ENCODE measurements at regions not wholly inside any gene's neighbourhood (a gene's known extent, or its start where the extent isn't known, plus 50 kb on each side); places are given as distances from the start of the nearest gene placed in this dataset.
"Not testable (repeated sequence)": the region's sequence is repeated elsewhere in the genome, so short reads cannot be mapped to it uniquely, and the experiment has no call there.

GRCh38 chrX:104513162-104513561, 52.8 kb upstream of the IL1RAPL2 start:
- DNase-seq = no peak

GRCh38 chrX:104510801-104511200, 55.2 kb upstream of the IL1RAPL2 start:
- DNase-seq = no peak

- no peak for DNase-seq
Measured at GRCh38 chrX:104502460-104502859, 63.5 kb upstream of the IL1RAPL2 start.

DNA sequence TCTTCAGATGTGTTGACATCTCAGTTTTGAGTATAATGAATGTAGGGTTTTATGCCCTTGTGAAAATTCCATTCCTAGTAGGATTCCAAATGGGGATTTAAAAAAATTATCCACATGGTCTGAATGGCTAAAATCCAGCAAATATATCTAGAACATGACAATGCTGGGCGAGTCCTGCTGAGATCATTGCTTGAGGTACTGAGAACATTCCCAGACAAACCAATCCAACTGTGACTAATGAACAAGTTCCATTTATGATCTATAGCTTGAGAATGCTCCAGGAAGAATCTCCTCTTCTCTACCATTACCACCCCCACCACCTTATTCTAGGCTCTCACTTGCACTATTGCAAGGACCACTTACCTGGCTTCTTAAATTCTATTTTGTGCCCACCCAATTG, 77.2 kb upstream of the IL1RAPL2 start:
- DNase-seq = no peak

DNA sequence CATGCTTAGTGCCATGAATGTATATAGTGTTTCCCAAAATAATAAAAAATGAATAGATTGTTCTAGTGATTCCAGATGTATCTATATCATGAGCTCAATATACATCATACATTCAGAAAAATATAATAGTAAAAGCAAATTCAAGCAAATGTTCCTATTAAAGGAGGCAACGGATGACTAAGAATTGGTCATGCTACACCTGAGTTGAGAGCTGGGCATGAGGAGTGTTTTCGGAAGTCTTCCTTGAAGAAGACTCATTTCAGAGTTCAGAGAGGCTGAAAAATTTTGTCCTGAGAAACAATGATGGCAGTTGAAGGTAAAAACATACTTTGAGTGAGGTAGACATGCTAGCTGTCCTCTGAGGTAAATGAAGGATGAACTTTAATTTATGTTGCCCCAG, 79.3 kb upstream of the IL1RAPL2 start:
- no peak for DNase-seq

DNA sequence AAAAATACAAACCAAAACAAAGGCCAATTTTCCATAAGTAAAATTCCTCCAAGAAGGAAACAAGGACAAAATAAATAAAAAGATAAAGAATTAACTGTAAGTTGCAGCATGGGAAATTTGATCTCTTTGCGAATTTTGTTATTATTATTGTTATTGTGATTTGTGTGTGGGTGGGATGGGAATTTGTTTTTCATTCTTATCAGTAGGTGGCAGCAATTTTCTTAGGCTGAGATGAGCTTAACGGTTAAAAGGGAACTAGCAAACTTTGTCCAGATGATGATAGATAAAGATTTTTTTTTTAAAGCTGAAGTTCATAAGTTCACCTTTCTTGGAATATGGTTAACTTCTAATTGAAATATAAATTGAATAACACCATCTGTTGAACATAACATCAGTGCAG, 83.2 kb upstream of the IL1RAPL2 start:
- no peak for DNase-seq

DNA sequence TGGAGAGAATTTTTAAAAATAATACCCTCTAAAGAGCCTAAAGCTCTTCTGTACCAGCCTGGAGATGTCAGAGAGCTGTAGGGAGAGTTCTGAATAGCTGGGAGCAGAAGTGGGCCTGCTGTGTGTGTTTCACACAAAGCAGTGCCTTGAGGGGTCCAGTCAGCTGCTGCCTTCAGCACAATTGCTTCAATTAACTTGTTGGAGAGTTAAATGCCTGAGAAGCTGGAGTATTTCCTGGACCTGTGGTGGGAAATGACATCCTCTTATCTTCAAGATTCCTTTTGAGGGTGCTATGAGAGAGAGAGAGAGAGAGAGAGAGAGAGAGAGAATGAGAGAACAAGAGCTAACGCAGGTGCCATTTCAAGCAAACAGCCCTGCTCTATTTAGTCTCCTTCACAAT, 96.2 kb upstream of the IL1RAPL2 start:
- DNase-seq = no peak

GRCh38 chrX:104459796-104460195, 106.2 kb upstream of the IL1RAPL2 start:
- DNase-seq = no peak

DNA sequence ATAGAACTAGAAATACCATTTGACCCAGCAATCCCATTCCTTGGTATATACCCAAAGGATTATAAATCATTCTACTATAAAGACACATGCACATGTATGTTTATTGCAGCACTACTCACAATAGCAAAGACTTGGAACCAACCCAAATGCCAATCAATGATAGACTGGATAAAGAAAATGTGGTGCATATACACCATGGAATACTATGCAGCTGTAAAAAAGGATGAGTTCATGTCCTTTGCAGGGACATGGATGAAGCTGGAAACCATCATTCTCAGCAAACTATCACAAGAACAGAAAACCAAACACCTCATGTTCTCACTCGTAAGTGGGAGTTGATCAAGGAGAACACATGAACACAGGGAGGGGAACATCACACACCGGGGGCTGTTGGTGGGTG, 108.9 kb upstream of the IL1RAPL2 start:
- not testable (repeated sequence) for DNase-seq

- no peak for DNase-seq
Measured at GRCh38 chrX:104450316-104450715, 115.7 kb upstream of the IL1RAPL2 start.

GRCh38 chrX:104445591-104445990, 120.4 kb upstream of the IL1RAPL2 start:
- DNase-seq = no peak

- no peak for DNase-seq
Measured at GRCh38 chrX:104435249-104435648, 130.8 kb upstream of the IL1RAPL2 start.

- no peak for DNase-seq
Measured at GRCh38 chrX:104432321-104432720, 133.7 kb upstream of the IL1RAPL2 start.

DNA sequence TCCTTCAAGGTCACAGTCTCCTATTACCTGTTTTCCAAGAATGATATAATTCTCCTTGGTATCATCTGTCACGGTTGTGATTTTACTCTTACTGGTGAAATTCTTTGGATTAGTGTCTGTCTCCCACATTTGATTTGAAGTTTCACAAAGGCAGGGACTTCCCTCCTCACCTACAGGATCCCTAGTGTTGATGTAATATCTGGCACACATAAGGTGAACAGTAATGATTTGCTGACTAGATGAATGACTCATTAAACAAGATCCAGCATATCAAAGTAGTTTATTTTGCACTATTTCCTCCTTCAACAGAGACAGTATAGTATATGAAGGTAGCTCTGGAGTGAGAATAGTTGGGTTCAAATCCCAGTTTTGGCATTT, 135.3 kb upstream of the IL1RAPL2 start:
- no peak for DNase-seq

DNA sequence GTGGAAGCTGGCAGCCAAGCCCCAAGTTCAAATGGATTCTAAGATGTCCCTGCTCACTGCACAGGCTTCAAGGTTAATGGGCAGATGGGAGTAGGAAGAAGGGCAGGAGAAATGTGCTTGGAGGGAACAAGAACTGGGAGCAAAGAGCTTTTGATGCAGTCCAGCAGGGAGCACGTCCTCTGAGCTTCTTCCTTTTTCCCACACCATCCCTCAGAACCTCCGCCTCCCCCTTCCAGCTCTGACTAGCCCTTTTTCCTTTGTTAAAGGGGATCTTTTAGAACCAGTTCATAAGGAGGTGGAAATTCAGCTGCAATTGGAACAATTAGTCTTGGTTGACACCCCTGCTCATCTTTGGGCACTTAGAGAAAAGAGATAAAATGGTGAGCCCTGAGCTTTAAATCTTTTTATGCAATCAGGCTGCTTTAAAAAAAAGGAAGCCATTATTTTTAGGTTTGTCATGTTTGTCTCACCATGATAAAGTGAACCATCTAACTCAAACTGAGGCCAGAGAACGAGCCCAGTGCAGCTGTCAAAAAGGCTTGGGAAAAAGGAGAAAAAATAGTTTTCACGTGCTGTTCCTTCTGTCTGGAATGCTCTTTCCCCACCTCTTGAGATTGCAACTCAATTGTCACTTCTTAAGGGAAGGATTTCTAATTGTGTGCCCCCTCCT, 135.8 kb upstream of the IL1RAPL2 start:
- DNase-seq = no peak

- no peak for DNase-seq
Measured at GRCh38 chrX:104428231-104428630, 137.8 kb upstream of the IL1RAPL2 start.

DNA sequence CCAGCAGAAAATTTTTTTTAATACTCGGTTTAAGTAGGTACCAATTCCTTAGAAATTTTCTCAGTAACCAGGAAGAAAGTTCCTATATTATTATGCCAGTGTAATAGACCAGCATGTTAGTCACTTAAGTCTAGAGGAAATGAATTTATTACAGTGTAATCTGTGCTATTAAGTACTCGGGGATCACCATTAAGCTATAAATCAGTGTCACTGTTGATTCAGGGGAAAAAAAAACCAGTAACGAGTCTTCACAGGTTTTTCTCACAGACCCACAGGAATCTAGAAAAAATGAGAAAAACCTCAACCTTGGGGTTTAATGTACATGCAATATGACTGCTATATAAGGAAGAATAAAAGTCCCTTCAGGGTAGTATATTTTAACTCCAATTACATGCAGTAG, 138.3 kb upstream of the IL1RAPL2 start:
- no peak for DNase-seq

GRCh38 chrX:104427073-104427472, 138.9 kb upstream of the IL1RAPL2 start:
- DNase-seq = no peak

GRCh38 chrX:104420907-104421306, 145.1 kb upstream of the IL1RAPL2 start:
- no peak for DNase-seq

- DNase-seq = no peak
Measured at GRCh38 chrX:104419926-104420325, 146.1 kb upstream of the IL1RAPL2 start.

DNA sequence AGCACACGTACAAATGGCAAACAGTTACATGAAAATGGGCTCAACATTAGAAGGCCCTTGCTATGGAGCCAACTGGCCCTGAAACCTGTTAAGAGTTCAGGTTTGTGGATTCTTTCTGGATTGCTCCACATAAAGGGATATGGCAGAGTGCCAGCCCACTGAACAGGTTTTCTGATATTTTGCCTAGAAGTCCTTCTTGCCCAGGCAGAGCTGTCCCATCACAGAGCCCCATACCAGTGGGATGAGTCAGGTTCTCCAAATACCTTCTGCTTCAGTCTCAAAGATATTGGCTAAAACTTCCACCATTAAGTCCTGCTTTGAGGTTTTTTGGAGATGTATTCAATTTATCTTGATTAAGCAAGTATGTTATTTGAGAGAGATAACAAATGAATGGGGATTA, 146.8 kb upstream of the IL1RAPL2 start:
- DNase-seq = no peak

DNA sequence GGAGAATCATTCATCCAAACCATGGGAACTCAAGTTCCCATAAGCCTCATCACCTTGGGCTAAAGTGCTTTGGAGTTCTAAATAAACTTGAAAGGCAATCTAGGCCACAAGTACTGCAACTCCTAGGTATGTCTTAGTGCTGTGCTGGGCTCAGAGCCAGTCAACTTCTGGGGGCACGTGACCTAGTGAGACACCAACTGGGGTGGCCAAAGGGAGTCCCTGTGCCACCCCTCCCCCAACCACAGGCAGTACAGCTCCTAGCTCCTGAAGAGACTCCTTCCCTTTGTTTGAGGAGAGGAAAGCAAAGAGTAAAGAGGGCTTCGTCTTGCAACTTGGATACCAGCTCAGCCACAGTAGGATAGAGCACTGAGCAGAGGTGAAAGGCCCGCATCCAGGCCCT, 154.2 kb upstream of the IL1RAPL2 start:
- DNase-seq = no peak

- no peak for DNase-seq
Measured at GRCh38 chrX:104400387-104400786, 145.7 kb upstream of the ESX1 start.

DNA sequence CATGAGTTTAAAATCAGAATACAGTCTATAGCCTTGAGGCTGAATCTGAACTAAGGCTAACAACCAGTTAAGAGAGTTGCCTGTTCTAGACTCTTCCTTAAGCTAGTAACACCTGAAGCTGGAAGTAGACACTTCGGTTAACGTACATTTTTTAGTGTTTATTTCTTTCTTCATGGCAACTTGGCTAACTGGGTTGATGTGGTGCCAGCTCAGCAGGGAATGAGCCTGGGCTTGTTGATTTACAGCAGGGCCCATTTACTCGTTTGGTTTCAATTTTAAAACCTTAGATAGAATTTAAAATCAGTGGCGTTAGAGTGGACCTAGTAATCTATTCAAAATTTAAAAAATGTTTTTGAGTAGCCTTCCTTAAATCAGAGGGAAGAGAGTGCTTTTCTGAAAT, 137.6 kb upstream of the ESX1 start:
- DNase-seq = no peak

DNA sequence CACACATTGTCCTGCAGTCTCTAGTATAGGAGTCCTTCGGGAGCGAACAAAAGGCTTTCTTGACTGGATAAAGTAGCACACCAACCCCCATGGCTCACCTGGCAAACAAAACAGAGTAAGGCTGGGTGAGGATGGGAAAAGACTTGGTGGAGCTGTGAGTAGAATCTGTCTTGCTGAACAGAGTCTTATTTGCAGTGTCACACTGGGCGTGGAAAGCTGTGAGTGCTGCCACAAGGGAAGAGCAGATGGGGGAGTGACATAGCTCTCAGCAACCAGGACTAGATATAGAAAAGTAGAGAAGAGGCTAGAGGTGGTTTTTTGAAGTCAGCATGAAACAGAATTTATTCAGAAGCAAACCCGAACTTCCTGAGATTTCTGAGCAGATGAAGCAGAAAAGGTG, 137.2 kb upstream of the ESX1 start:
- no peak for DNase-seq

GRCh38 chrX:104376937-104377336, 122.2 kb upstream of the ESX1 start:
- DNase-seq = no peak

All from NCI-H2171 (cell line).